Mesendoderm (in vitro differentiated cells): ENCODE measurements at regions not wholly inside any gene's neighbourhood (a gene's known extent, or its start where the extent isn't known, plus 50 kb on each side); places are given as distances from the start of the nearest gene placed in this dataset.

ENCODE experiments used
- DNase-seq: peaks from one replicate; pipeline ENCODE4 v3.0.0; 2013
- H2AK5ac ChIP-seq: 2 replicates; pipeline ENCODE4 v1.6.1; 2013; ENCODE audit warnings: low read length, inconsistent platforms
- H2BK120ac ChIP-seq: 2 replicates; pipeline ENCODE4 v1.6.1; 2013; ENCODE audit warnings: low read depth, mild to moderate bottlenecking, low read length, moderate library complexity, mixed read lengths
- H2BK15ac ChIP-seq: replicated peaks from 2 replicates; pipeline ENCODE4 v1.6.1; 2013; ENCODE audit warnings: low read depth, mild to moderate bottlenecking, moderate library complexity
- H2BK5ac ChIP-seq: 2 replicates; pipeline ENCODE4 v1.6.1; 2013; ENCODE audit warnings: low read length, inconsistent platforms
- H3K18ac ChIP-seq: 2 replicates; pipeline ENCODE4 v1.6.1; 2013; ENCODE audit warnings: mild to moderate bottlenecking, low read length, mixed read lengths
- H3K23ac ChIP-seq: one replicate; pipeline ENCODE4 v1.6.1; 2013; ENCODE audit warnings: low read length
- H3K27ac ChIP-seq: 2 replicates; pipeline ENCODE4 v1.5.1; 2013; ENCODE audit warnings: low read depth, mild to moderate bottlenecking, inconsistent platforms, low read length, moderate library complexity
- H3K27me3 ChIP-seq: 2 replicates; pipeline ENCODE4 v1.6.1; 2013; ENCODE audit warnings: low read length, control low read depth, mild to moderate bottlenecking, inconsistent platforms; ENCODE audit not compliant: insufficient read depth, poor library complexity
- H3K36me3 ChIP-seq: 2 replicates; pipeline ENCODE4 v1.6.1; 2013; ENCODE audit warnings: low read length, inconsistent platforms; ENCODE audit not compliant: control insufficient read depth, insufficient read depth
- H3K4ac ChIP-seq: one replicate; pipeline ENCODE4 v1.6.1; 2013; ENCODE audit warnings: low read depth, mild to moderate bottlenecking, low read length, moderate library complexity
- H3K4me1 ChIP-seq: 2 replicates; pipeline ENCODE4 v1.6.1; 2013; ENCODE audit warnings: low read depth, low read length, inconsistent platforms; ENCODE audit not compliant: control insufficient read depth
- H3K4me2 ChIP-seq: 2 replicates; pipeline ENCODE4 v1.6.1; 2013; ENCODE audit warnings: low read length
- H3K4me3 ChIP-seq: 2 replicates; pipeline ENCODE4 v1.5.1; 2013; ENCODE audit warnings: mild to moderate bottlenecking, low read length
- H3K56ac ChIP-seq: one replicate; pipeline ENCODE4 v1.6.1; 2013; ENCODE audit warnings: low read length
- H3K79me1 ChIP-seq: 2 replicates; pipeline ENCODE4 v1.6.1; 2013; ENCODE audit warnings: low read length, inconsistent platforms
- H3K79me2 ChIP-seq: 2 replicates; pipeline ENCODE4 v1.6.1; 2013; ENCODE audit warnings: mild to moderate bottlenecking, low read length; ENCODE audit not compliant: control insufficient read depth, insufficient read depth
- H3K9ac ChIP-seq: 2 replicates; pipeline ENCODE4 v1.6.1; 2013; ENCODE audit warnings: low read length, inconsistent platforms
- H4K5ac ChIP-seq: one replicate; pipeline ENCODE4 v1.6.1; 2013; ENCODE audit warnings: low read length
- H4K8ac ChIP-seq: one replicate; pipeline ENCODE4 v1.6.1; 2013; ENCODE audit warnings: low read depth, mild to moderate bottlenecking, control low read depth, low read length, moderate library complexity
- WGBS: extraction: QIAGEN DNeasy Blood & Tissue Kit; methylation state at CpG from one replicate; pipeline ENCODE4 v1.1.7; 2013; ENCODE audit warnings: low lambda C conversion rate, missing lambda C conversion rate; ENCODE audit not compliant: insufficient coverage; ENCODE audit errors: extremely low coverage; 5-methylcytosine and 5-hydroxymethylcytosine counted together

DNA sequence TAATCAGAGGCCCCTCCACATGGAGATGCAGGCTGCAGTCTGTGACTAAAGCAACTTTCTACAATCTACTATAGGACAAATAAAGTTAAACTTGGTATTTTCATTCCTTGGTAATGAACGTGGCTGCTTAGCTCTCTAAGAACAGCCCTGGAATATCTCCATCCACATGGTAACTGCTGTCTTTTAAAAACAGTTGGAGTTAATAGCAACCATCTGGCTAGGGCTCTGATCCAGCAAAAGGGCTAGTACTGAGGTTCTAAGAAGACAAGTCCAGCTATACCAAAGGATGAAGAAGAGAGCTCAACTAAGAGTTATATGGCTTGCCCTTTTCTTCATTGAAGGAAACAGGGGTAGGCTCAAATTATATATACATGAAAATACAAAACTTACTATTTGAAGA lies 920.1 kb downstream of the FLRT2 start:
- H3K23ac ChIP-seq = no peak overlapping the region
- H3K18ac ChIP-seq = no peak overlapping the region
- no peak overlapping the region for H2BK5ac ChIP-seq
- WGBS = no CpG with 5 or more reads among the region's 1 CpG
- no peak overlapping the region for H4K8ac ChIP-seq
- no peaks in the 10 kb centered on the region for H3K4me1 ChIP-seq
- H4K5ac ChIP-seq = no peak overlapping the region
- H3K36me3 ChIP-seq = no peaks in the 10 kb centered on the region
- DNase-seq = no peak
- H3K56ac ChIP-seq = no peak overlapping the region
- H3K9ac ChIP-seq = no peak overlapping the region
- no peak overlapping the region for H2BK120ac ChIP-seq
- no peak overlapping the region for H3K4me2 ChIP-seq
- H3K4me3 ChIP-seq = no peak overlapping the region
- no peaks in the 10 kb centered on the region for H3K27me3 ChIP-seq
- H3K79me1 ChIP-seq = no peaks in the 10 kb centered on the region
- H2BK15ac ChIP-seq = no peak overlapping the region
- H2AK5ac ChIP-seq = no peak overlapping the region
- no peak overlapping the region for H3K27ac ChIP-seq
- no peak overlapping the region for H3K4ac ChIP-seq
- no peaks in the 10 kb centered on the region for H3K79me2 ChIP-seq

DNA sequence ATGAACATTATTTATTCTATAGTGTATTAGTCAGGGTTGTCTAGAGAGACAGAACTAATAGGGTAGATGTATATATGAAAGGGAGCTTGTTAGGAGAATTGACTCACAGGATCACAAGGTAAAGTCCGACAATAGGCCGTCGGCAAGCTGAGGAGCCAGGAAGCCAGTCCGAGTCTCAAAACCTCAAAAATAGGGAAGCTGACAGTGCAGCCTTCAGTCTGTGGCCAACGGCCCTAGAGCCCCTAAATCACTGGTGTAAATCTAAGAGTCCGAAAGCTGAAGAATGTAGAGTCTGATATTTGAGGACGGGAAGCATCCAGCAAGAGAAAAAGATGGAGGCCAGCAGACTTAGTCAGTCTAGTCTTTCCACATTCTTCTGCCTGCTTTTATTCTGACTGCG lies 912.2 kb downstream of the FLRT2 start:
- Histone ChIP-seq H3K27ac (no peak overlapping the region), H3K56ac (no peak overlapping the region), H4K8ac (no peak overlapping the region), H2BK120ac (no peak overlapping the region), H2BK15ac (no peak overlapping the region), H2AK5ac (no peak overlapping the region), H3K18ac (no peak overlapping the region), H3K23ac (no peak overlapping the region), H3K4me1 (no peaks in the 10 kb centered on the region), H3K4ac (no peak overlapping the region), H3K9ac (no peak overlapping the region), H3K4me2 (no peak overlapping the region), H3K36me3 (no peaks in the 10 kb centered on the region), H3K27me3 (no peaks in the 10 kb centered on the region), H2BK5ac (no peak overlapping the region), H3K4me3 (no peak overlapping the region), H4K5ac (no peak overlapping the region), H3K79me2 (no peaks in the 10 kb centered on the region), H3K79me1 (no peaks in the 10 kb centered on the region)
- no peak for DNase-seq
- WGBS = no CpG with 5 or more reads among the region's 8 CpGs

DNA sequence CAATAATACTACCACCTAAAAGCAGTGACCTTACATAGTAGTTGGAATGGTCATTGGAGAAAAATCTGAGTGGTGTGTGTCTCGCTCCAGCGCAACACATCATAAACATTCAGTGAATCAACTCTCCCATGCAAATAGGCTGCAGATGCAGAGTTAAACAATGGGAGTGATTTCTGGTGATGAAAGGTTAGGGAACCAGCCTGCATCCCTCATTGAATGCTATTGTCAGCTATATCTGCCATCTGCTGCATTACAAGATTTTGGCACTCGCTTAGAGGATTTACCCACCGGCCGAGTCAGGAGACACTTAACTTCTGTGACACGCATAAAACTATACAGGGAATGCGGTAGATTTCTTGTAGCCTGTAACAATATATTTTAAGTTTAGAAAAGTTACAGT lies 900.9 kb downstream of the FLRT2 start:
- H2BK5ac ChIP-seq = no peak overlapping the region

DNA sequence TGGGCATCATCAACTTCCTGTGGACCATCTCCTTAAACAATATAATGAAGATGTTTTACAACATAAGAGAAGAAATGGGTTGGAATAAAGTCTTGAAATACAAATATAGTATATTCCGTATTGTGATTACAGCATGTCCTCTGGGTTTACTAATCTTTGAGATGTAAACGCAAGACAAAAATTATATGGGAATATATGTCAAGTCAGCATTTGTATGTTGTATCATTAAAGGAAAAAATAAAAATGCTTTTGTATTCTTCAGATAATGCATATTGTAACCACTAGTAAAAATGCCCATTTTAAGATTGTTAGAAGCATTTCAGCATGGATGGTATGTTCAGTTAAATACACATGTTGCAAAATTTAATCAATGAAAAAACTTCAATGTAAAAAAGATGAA lies 893.3 kb downstream of the FLRT2 start:
- no peak for DNase-seq
- WGBS = no CpG with 5 or more reads among the region's 2 CpGs
- H3K4ac ChIP-seq = no peak overlapping the region

More for the DNA sequence above, 900.9 kb downstream of the FLRT2 start:
- H3K36me3 ChIP-seq = no peaks in the 10 kb centered on the region
- no peak overlapping the region for H3K4ac ChIP-seq
- no peak overlapping the region for H3K4me3 ChIP-seq
- H2AK5ac ChIP-seq = no peak overlapping the region
- no peak for DNase-seq
- no peak overlapping the region for H3K9ac ChIP-seq
- no CpG with 5 or more reads among the region's 7 CpGs for WGBS
- H2BK15ac ChIP-seq = no peak overlapping the region
- no peak overlapping the region for H2BK120ac ChIP-seq
- no peak overlapping the region for H4K5ac ChIP-seq
- H3K79me1 ChIP-seq = no peaks in the 10 kb centered on the region
- no peaks in the 10 kb centered on the region for H3K4me1 ChIP-seq
- no peak overlapping the region for H3K4me2 ChIP-seq
- H3K79me2 ChIP-seq = no peaks in the 10 kb centered on the region
- H3K27me3 ChIP-seq = no peaks in the 10 kb centered on the region
- no peak overlapping the region for H4K8ac ChIP-seq
- no peak overlapping the region for H3K23ac ChIP-seq
- H3K27ac ChIP-seq = no peak overlapping the region
- H3K18ac ChIP-seq = no peak overlapping the region
- H3K56ac ChIP-seq = no peak overlapping the region

DNA sequence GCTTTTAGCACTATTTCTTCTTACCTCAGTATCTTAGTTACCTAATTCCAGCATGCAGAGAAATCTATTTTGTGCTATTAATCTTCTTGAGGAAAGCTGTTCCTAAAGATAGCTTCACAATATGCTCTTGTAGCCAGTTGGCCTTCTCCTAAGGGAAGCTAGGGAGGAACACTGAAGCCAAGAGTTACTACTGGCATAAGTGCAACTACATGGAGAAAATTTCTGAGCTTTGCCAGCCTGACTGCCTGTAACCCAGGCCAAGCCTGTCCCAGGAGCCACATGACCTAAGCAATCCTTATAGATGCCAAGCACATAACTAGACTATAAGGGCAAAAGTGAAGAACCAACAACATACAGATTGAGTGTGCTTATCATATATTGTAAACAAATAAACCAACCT lies 890.2 kb downstream of the FLRT2 start:
- Histone ChIP-seq H3K4me1 (no peaks in the 10 kb centered on the region), H3K4me3 (no peak overlapping the region), H3K79me1 (no peaks in the 10 kb centered on the region), H2BK15ac (no peak overlapping the region), H3K79me2 (no peaks in the 10 kb centered on the region), H3K27me3 (no peaks in the 10 kb centered on the region), H3K4me2 (no peak overlapping the region), H2BK5ac (no peak overlapping the region), H3K23ac (no peak overlapping the region), H2BK120ac (no peak overlapping the region), H4K5ac (no peak overlapping the region), H3K4ac (no peak overlapping the region), H3K9ac (no peak overlapping the region), H3K18ac (no peak overlapping the region), H4K8ac (no peak overlapping the region), H3K36me3 (no peaks in the 10 kb centered on the region), H3K56ac (no peak overlapping the region), H3K27ac (no peak overlapping the region), H2AK5ac (no peak overlapping the region)
- DNase-seq = no peak

More for the DNA sequence above, 893.3 kb downstream of the FLRT2 start:
- Histone ChIP-seq H3K23ac (no peak overlapping the region), H4K8ac (no peak overlapping the region), H3K18ac (no peak overlapping the region), H3K4me2 (no peak overlapping the region), H3K4me1 (no peaks in the 10 kb centered on the region), H3K79me2 (no peaks in the 10 kb centered on the region), H3K36me3 (no peaks in the 10 kb centered on the region), H3K4me3 (no peak overlapping the region), H2AK5ac (no peak overlapping the region), H2BK5ac (no peak overlapping the region), H3K27ac (no peak overlapping the region), H2BK15ac (no peak overlapping the region), H4K5ac (no peak overlapping the region), H3K9ac (no peak overlapping the region), H2BK120ac (no peak overlapping the region), H3K79me1 (no peaks in the 10 kb centered on the region), H3K27me3 (no peaks in the 10 kb centered on the region), H3K56ac (no peak overlapping the region)

DNA sequence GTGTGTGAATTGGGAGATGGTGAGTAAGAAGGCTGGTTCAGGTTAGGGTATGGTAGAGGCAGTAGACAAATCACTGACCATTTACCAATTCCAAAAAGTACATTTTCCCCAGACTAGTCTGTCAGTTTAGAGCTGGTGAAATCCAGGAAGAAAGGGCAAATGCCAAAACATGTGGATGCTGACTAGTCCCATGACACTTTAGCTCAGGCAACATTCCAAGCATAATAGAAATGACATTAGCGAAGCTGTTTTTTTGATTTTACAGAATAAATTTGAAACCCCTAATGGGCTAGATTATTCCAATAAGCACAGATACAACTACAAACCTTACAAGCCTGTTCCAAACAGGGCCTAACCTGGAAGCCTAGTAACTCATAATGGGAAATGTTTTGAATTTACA lies 884.2 kb downstream of the FLRT2 start:
- no peak overlapping the region for H2BK15ac ChIP-seq
- H3K9ac ChIP-seq = no peak overlapping the region
- no peaks in the 10 kb centered on the region for H3K36me3 ChIP-seq
- H3K27me3 ChIP-seq = no peaks in the 10 kb centered on the region
- H3K79me2 ChIP-seq = no peaks in the 10 kb centered on the region
- no peak overlapping the region for H3K23ac ChIP-seq
- no peak overlapping the region for H3K4me2 ChIP-seq
- no peak overlapping the region for H3K56ac ChIP-seq
- no peak overlapping the region for H3K18ac ChIP-seq
- H3K4ac ChIP-seq = no peak overlapping the region
- no peaks in the 10 kb centered on the region for H3K4me1 ChIP-seq
- H2BK5ac ChIP-seq = no peak overlapping the region
- no peak for DNase-seq
- H4K5ac ChIP-seq = no peak overlapping the region
- no peak overlapping the region for H4K8ac ChIP-seq
- no peak overlapping the region for H2AK5ac ChIP-seq
- H3K27ac ChIP-seq = no peak overlapping the region
- no peaks in the 10 kb centered on the region for H3K79me1 ChIP-seq
- no peak overlapping the region for H3K4me3 ChIP-seq
- H2BK120ac ChIP-seq = no peak overlapping the region
- no CpG with 5 or more reads among the region's 1 CpG for WGBS
